ENCODE measurements at regions not wholly inside any gene's neighbourhood (a gene's known extent, or its start where the extent isn't known, plus 50 kb on each side); places are given as distances from the start of the nearest gene placed in this dataset.

GRCh38 chr2:184078496-184078895 is 519.8 kb upstream of the ZNF804A start:
- TF ChIP-seq POLR2A (IDR thresholded peaks at IDR 0.05): no peak
- TF ChIP-seq, protein P1, sequence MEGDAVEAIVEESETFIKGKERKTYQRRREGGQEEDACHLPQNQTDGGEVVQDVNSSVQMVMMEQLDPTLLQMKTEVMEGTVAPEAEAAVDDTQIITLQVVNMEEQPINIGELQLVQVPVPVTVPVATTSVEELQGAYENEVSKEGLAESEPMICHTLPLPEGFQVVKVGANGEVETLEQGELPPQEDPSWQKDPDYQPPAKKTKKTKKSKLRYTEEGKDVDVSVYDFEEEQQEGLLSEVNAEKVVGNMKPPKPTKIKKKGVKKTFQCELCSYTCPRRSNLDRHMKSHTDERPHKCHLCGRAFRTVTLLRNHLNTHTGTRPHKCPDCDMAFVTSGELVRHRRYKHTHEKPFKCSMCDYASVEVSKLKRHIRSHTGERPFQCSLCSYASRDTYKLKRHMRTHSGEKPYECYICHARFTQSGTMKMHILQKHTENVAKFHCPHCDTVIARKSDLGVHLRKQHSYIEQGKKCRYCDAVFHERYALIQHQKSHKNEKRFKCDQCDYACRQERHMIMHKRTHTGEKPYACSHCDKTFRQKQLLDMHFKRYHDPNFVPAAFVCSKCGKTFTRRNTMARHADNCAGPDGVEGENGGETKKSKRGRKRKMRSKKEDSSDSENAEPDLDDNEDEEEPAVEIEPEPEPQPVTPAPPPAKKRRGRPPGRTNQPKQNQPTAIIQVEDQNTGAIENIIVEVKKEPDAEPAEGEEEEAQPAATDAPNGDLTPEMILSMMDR (IDR thresholded peaks at IDR 0.05): no peak

Data from Peyer's patch (tissue), 4 donors.